ENCODE measurements at regions not wholly inside any gene's neighbourhood (a gene's known extent, or its start where the extent isn't known, plus 50 kb on each side); places are given as distances from the start of the nearest gene placed in this dataset.
"Not testable (repeated sequence)": the region's sequence is repeated elsewhere in the genome, so short reads cannot be mapped to it uniquely, and the experiment has no call there.

- no peak for DNase-seq
These were observed 189.2 kb upstream of the C14orf180 start for GRCh38 chr14:104390221-104390931.

GRCh38 chr14:104390941-104391901 is 188.3 kb upstream of the C14orf180 start:
- no peak for DNase-seq

GRCh38 chr14:104392001-104392395 is 187.6 kb upstream of the C14orf180 start:
- no peak for DNase-seq

- DNase-seq: no peak
These were observed 187.0 kb upstream of the C14orf180 start for GRCh38 chr14:104392396-104393198.

- DNase-seq: no peak
These were observed 186.2 kb upstream of the C14orf180 start for GRCh38 chr14:104393199-104393897.

- DNase-seq: no peak
These were observed 185.6 kb upstream of the C14orf180 start for GRCh38 chr14:104393898-104394381.

- DNase-seq: no peak
These were observed 185.1 kb upstream of the C14orf180 start for GRCh38 chr14:104394409-104394851.

- no peak for DNase-seq
These were observed 184.3 kb upstream of the C14orf180 start for GRCh38 chr14:104395276-104395675.

GRCh38 chr14:104395941-104396681 is 183.5 kb upstream of the C14orf180 start:
- DNase-seq: no peak

GRCh38 chr14:104396682-104397470 is 182.7 kb upstream of the C14orf180 start:
- DNase-seq: no peak

- DNase-seq: no peak
These were observed 181.6 kb upstream of the C14orf180 start for GRCh38 chr14:104397956-104398355.

GRCh38 chr14:104398656-104399055 is 180.9 kb upstream of the C14orf180 start:
- DNase-seq: no peak

GRCh38 chr14:104399432-104400155 is 180.0 kb upstream of the C14orf180 start:
- DNase-seq: no peak

- no peak for DNase-seq
These were observed 179.2 kb upstream of the C14orf180 start for GRCh38 chr14:104400355-104400754.

GRCh38 chr14:104401785-104402184 is 177.8 kb upstream of the C14orf180 start:
- DNase-seq: no peak

GRCh38 chr14:104402303-104402702 is 177.3 kb upstream of the C14orf180 start:
- not testable (repeated sequence) for DNase-seq

- DNase-seq: no peak
These were observed 175.9 kb upstream of the C14orf180 start for GRCh38 chr14:104403421-104404220.

GRCh38 chr14:104404922-104405321 is 174.6 kb upstream of the C14orf180 start:
- DNase-seq: no peak
